Fibroblast of lung (primary cell): ENCODE measurements at regions not wholly inside any gene's neighbourhood (a gene's known extent, or its start where the extent isn't known, plus 50 kb on each side); places are given as distances from the start of the nearest gene placed in this dataset.

Source experiments
- CTCF ChIP-seq, 2 donors: IDR thresholded peaks in 1 of 2; conservative IDR thresholded peaks in 1 of 2; 1 replicate in 1 of 2; 2 replicates in 1 of 2; pipeline ENCODE4 v1.5.1; 2011 to 2012; ENCODE audit warnings: low read length in 2 of 2, control low read depth in 1 of 2, inconsistent platforms in 1 of 2, low read depth in 1 of 2, mild to moderate bottlenecking in 1 of 2
- EZH2 ChIP-seq: IDR thresholded peaks from 2 replicates; pipeline ENCODE4 v1.5.1; 2012; ENCODE audit warnings: low read length, control low read depth, mild to moderate bottlenecking; ENCODE audit errors: missing control alignments

GRCh38 chr3:193954752-193955151 lies 181.2 kb upstream of the HES1 start:
- TF ChIP-seq EZH2 (no peak), CTCF (conservative IDR thresholded peaks at IDR 0.05 in 1 of 2, IDR thresholded peaks at IDR 0.05 in 1 of 2; ENCODE audit: low read depth in 1 of 2, low read length in 2 of 2) (no peak)
